DOHH2 (cell line): ENCODE measurements at regions not wholly inside any gene's neighbourhood (a gene's known extent, or its start where the extent isn't known, plus 50 kb on each side); places are given as distances from the start of the nearest gene placed in this dataset.

Experiments
- CTCF ChIP-seq: fragments of 200-600 bp; sonication (generic); IDR thresholded peaks from one replicate; pipeline ENCODE4 v1.5.1; 2014; ENCODE audit warnings: antibody characterized with exemption, mild to moderate bottlenecking, low read depth, low read length; ENCODE audit not compliant: poor library complexity, severe bottlenecking
- EZH2phosphoT487 ChIP-seq: fragments of 200-600 bp; sonication (generic); IDR thresholded peaks from 2 replicates; pipeline ENCODE4 v1.6.1; 2017; ENCODE audit warnings: borderline replicate concordance, mild to moderate bottlenecking, antibody characterized with exemption, low read length, moderate library complexity, mixed read lengths

GRCh38 chr5:156219483-156220005 lies 107.4 kb upstream of the SGCD start:
- TF ChIP-seq CTCF (no peak), EZH2phosphoT487 (no peak)
